Neuronal stem cell (in vitro differentiated cells): ENCODE measurements at regions not wholly inside any gene's neighbourhood (a gene's known extent, or its start where the extent isn't known, plus 50 kb on each side); places are given as distances from the start of the nearest gene placed in this dataset.

ENCODE experiments used
- DNase-seq: peaks from one replicate; pipeline ENCODE4 v3.0.0-alpha.2; 2013; ENCODE audit warnings: low spot score
- H2AFZ ChIP-seq: one replicate; pipeline ENCODE4 v1.6.1; 2013; ENCODE audit warnings: mild to moderate bottlenecking, low read length, inconsistent platforms
- H2AK5ac ChIP-seq: 2 replicates; pipeline ENCODE4 v1.6.1; 2013; ENCODE audit warnings: low read depth, mild to moderate bottlenecking, inconsistent platforms, low read length, moderate library complexity, mixed read lengths
- H2BK120ac ChIP-seq: 2 replicates; pipeline ENCODE4 v1.6.1; 2013; ENCODE audit warnings: low read depth, mild to moderate bottlenecking, inconsistent platforms, low read length, moderate library complexity, mixed read lengths
- H2BK12ac ChIP-seq: one replicate; pipeline ENCODE4 v1.6.1; 2013; ENCODE audit warnings: low read length, inconsistent platforms
- H2BK15ac ChIP-seq: 2 replicates; pipeline ENCODE4 v1.6.1; 2013; ENCODE audit warnings: mild to moderate bottlenecking, low read length, inconsistent platforms, mixed read lengths
- H2BK5ac ChIP-seq: one replicate; pipeline ENCODE4 v1.6.1; 2013; ENCODE audit warnings: inconsistent platforms, mild to moderate bottlenecking, low read length, moderate library complexity
- H3K14ac ChIP-seq: one replicate; pipeline ENCODE4 v1.6.1; 2013; ENCODE audit warnings: low read length, inconsistent platforms
- H3K18ac ChIP-seq: 2 replicates; pipeline ENCODE4 v1.6.1; 2013; ENCODE audit warnings: low read length, inconsistent platforms
- H3K23ac ChIP-seq: 2 replicates; pipeline ENCODE4 v1.6.1; 2013; ENCODE audit warnings: low read depth, mild to moderate bottlenecking, mixed read lengths, low read length, inconsistent platforms; ENCODE audit not compliant: poor library complexity
- H3K27ac ChIP-seq: replicated peaks from 3 replicates; pipeline ENCODE4 v1.5.1; 2013; ENCODE audit warnings: low read length, inconsistent platforms
- H3K27me3 ChIP-seq, 3 experiments: 2 replicates each; pipeline ENCODE4 v1.6.1; 2013; ENCODE audit warnings: low read length in 3 of 3, mild to moderate bottlenecking in 2 of 3, inconsistent platforms in 1 of 3, low read depth in 1 of 3, mixed read lengths in 1 of 3, moderate library complexity in 1 of 3; ENCODE audit not compliant: control insufficient read depth in 3 of 3, insufficient read depth in 3 of 3
- H3K36me3 ChIP-seq, 2 donors: replicated peaks in 1 of 2; 2 replicates each; pipeline ENCODE4 v1.6.1; 2013; ENCODE audit warnings: low read length in 2 of 2; ENCODE audit not compliant: control insufficient read depth in 2 of 2, insufficient read depth in 2 of 2
- H3K4ac ChIP-seq: 2 replicates; pipeline ENCODE4 v1.6.1; 2013; ENCODE audit warnings: inconsistent platforms, mild to moderate bottlenecking, low read length, moderate library complexity
- H3K4me1 ChIP-seq, 2 donors: 1 replicate in 1 of 2; 2 replicates in 1 of 2; pipeline ENCODE4 v1.6.1; 2013; ENCODE audit warnings: low read length in 2 of 2, low read depth in 1 of 2; ENCODE audit not compliant: control insufficient read depth in 2 of 2, insufficient read depth in 1 of 2
- H3K4me2 ChIP-seq: one replicate; pipeline ENCODE4 v1.6.1; 2013; ENCODE audit warnings: mild to moderate bottlenecking, low read length, inconsistent platforms; ENCODE audit not compliant: insufficient read depth, poor library complexity, severe bottlenecking
- H3K4me3 ChIP-seq, 2 donors: 2 replicates each; pipeline ENCODE4 v1.5.1; 2013; ENCODE audit warnings: low read length in 2 of 2, mild to moderate bottlenecking in 2 of 2, inconsistent platforms in 1 of 2, moderate library complexity in 1 of 2
- H3K79me1 ChIP-seq: one replicate; pipeline ENCODE4 v1.6.1; 2013; ENCODE audit warnings: low read depth, mild to moderate bottlenecking, inconsistent platforms, low read length, moderate library complexity
- H3K9ac ChIP-seq: one replicate; pipeline ENCODE4 v1.6.1; 2013; ENCODE audit warnings: mild to moderate bottlenecking, low read depth, low read length, inconsistent platforms; ENCODE audit not compliant: poor library complexity
- H3K9me3 ChIP-seq, 2 donors: replicated peaks in 1 of 2; 2 replicates each; pipeline versions ENCODE3 to v1.6.1; 2013; ENCODE audit warnings: low read length in 2 of 2, mild to moderate bottlenecking in 2 of 2, inconsistent platforms in 1 of 2, low read depth in 1 of 2, mixed read lengths in 1 of 2, moderate library complexity in 1 of 2; ENCODE audit not compliant: control insufficient read depth in 2 of 2, insufficient read depth in 1 of 2
- H4K8ac ChIP-seq: one replicate; pipeline ENCODE4 v1.6.1; 2013; ENCODE audit warnings: low read depth, mild to moderate bottlenecking, inconsistent platforms, low read length, moderate library complexity
- H4K91ac ChIP-seq: one replicate; pipeline ENCODE4 v1.6.1; 2013; ENCODE audit warnings: low read length, low read depth, mild to moderate bottlenecking, inconsistent platforms; ENCODE audit not compliant: poor library complexity
- WGBS, 2 donors: extraction: QIAGEN DNeasy Blood & Tissue Kit; methylation state at CpG; one replicate each; pipeline ENCODE4 v1.1.7; 2013; ENCODE audit warnings: missing lambda C conversion rate in 2 of 2, mixed read lengths in 1 of 2; ENCODE audit not compliant: insufficient read length in 2 of 2, insufficient replicate concordance in 1 of 2; ENCODE audit errors: extremely low coverage in 2 of 2; 5-methylcytosine and 5-hydroxymethylcytosine counted together

GRCh38 chr15:26477044-26477443 lies 295.8 kb downstream of the GABRB3 start:
- no peak for DNase-seq
- Histone ChIP-seq H2BK12ac (no peak overlapping the region), H3K23ac (no peak overlapping the region), H3K14ac (no peak overlapping the region), H3K4me2 (no peak overlapping the region), H2BK120ac (no peak overlapping the region), H2AFZ (no peak overlapping the region), H2AK5ac (no peak overlapping the region), H3K79me1 (no peaks in the 10 kb centered on the region), H3K18ac (no peak overlapping the region), H3K4ac (no peak overlapping the region), H4K91ac (no peak overlapping the region), H2BK5ac (no peak overlapping the region), H2BK15ac (no peak overlapping the region), H3K9ac (no peak overlapping the region), H3K36me3 (no peaks in the 10 kb centered on the region), H3K27me3 (no peaks in the 10 kb centered on the region), H3K9me3 (peaks cover 0 to 3% of the 10 kb centered on the region in 2 donors), H3K27ac (no peak overlapping the region), H3K4me1 (no peaks in the 10 kb centered on the region), H4K8ac (no peak overlapping the region), H3K4me3 (no peak overlapping the region)
- no CpG with 5 or more reads among the region's 5 CpGs for WGBS, 2 donors

GRCh38 chr15:26475554-26475953 lies 297.3 kb downstream of the GABRB3 start:
- H2BK5ac ChIP-seq = no peak overlapping the region
- no peak overlapping the region for H3K23ac ChIP-seq
- no peaks in the 10 kb centered on the region for H3K79me1 ChIP-seq
- no peak overlapping the region for H3K4me3 ChIP-seq
- WGBS, 2 donors = no CpG with 5 or more reads among the region's 7 CpGs
- H3K27ac ChIP-seq = no peak overlapping the region
- H4K8ac ChIP-seq = no peak overlapping the region
- DNase-seq = no peak
- no peaks in the 10 kb centered on the region for H3K36me3 ChIP-seq
- no peaks in the 10 kb centered on the region for H3K4me1 ChIP-seq
- H2BK12ac ChIP-seq = no peak overlapping the region
- H3K9me3 ChIP-seq = peaks cover 0 to 3% of the 10 kb centered on the region in 2 donors
- H3K18ac ChIP-seq = peak overlapping the region; percentile 62
- no peaks in the 10 kb centered on the region for H3K27me3 ChIP-seq
- H2AK5ac ChIP-seq = no peak overlapping the region
- no peak overlapping the region for H3K14ac ChIP-seq
- H4K91ac ChIP-seq = no peak overlapping the region
- H2AFZ ChIP-seq = no peak overlapping the region
- no peak overlapping the region for H3K9ac ChIP-seq
- H2BK120ac ChIP-seq = no peak overlapping the region
- no peak overlapping the region for H3K4ac ChIP-seq
- H3K4me2 ChIP-seq = no peak overlapping the region
- H2BK15ac ChIP-seq = no peak overlapping the region

- Histone ChIP-seq H3K9me3 (peaks cover 0 to 3% of the 10 kb centered on the region in 2 donors), H3K9ac (no peak overlapping the region), H3K27me3 (no peaks in the 10 kb centered on the region), H3K4me2 (no peak overlapping the region), H2AK5ac (no peak overlapping the region), H3K14ac (no peak overlapping the region), H3K36me3 (no peaks in the 10 kb centered on the region), H4K8ac (no peak overlapping the region), H2BK120ac (no peak overlapping the region), H2BK5ac (no peak overlapping the region), H3K23ac (no peak overlapping the region), H3K79me1 (no peaks in the 10 kb centered on the region), H2BK12ac (no peak overlapping the region), H3K4ac (no peak overlapping the region), H2AFZ (no peak overlapping the region), H2BK15ac (no peak overlapping the region), H3K18ac (no peak overlapping the region), H3K4me3 (no peak overlapping the region), H4K91ac (no peak overlapping the region), H3K27ac (no peak overlapping the region), H3K4me1 (no peaks in the 10 kb centered on the region)
- no CpG with 5 or more reads among the region's 5 CpGs for WGBS, 2 donors
- no peak for DNase-seq
Measured at GRCh38 chr15:26472661-26473060, 300.2 kb downstream of the GABRB3 start.

GRCh38 chr15:26461847-26462608 lies 310.8 kb downstream of the GABRB3 start:
- Histone ChIP-seq H3K36me3 (no peaks in the 10 kb centered on the region), H4K8ac (no peak overlapping the region), H2BK12ac (no peak overlapping the region), H3K14ac (peak overlapping the region; percentile 42), H2BK120ac (no peak overlapping the region), H3K9ac (no peak overlapping the region), H2AFZ (no peak overlapping the region), H3K18ac (peak overlapping the region; percentile 70), H3K4me3 (peak overlapping the region in 1 of 2 donors; percentile 61), H2BK5ac (peak overlapping the region; percentile 13), H3K4ac (no peak overlapping the region), H3K27ac (no peak overlapping the region), H3K23ac (peak overlapping the region; percentile 11), H3K4me2 (no peak overlapping the region), H3K27me3 (no peaks in the 10 kb centered on the region), H2AK5ac (peak overlapping the region; percentile 42), H2BK15ac (peak overlapping the region; percentile 82), H3K79me1 (no peaks in the 10 kb centered on the region), H4K91ac (no peak overlapping the region), H3K9me3 (no peaks in the 10 kb centered on the region), H3K4me1 (no peaks in the 10 kb centered on the region)
- no peak for DNase-seq
- no CpG with 5 or more reads among the region's 13 CpGs for WGBS, 2 donors
